Forelimb muscle (tissue), 1 donor: ENCODE measurements at regions not wholly inside any gene's neighbourhood (a gene's known extent, or its start where the extent isn't known, plus 50 kb on each side); places are given as distances from the start of the nearest gene placed in this dataset.

ENCODE experiments used
- DNase-seq: peaks from one replicate; pipeline ENCODE4 v3.0.0-alpha.2; 2013; ENCODE audit warnings: low read depth

- DNase-seq = no peak
Observed at GRCh38 chr2:199707593-199708185, 143.3 kb downstream of the FTCDNL1 start.

GRCh38 chr2:199705538-199705937 lies 145.5 kb downstream of the FTCDNL1 start:
- no peak for DNase-seq

- DNase-seq = no peak
Observed at GRCh38 chr2:199704358-199705238, 146.4 kb downstream of the FTCDNL1 start.

GRCh38 chr2:199703199-199703598 lies 147.8 kb downstream of the FTCDNL1 start:
- DNase-seq = no peak

GRCh38 chr2:199697469-199697868 lies 153.5 kb downstream of the FTCDNL1 start:
- no peak for DNase-seq

GRCh38 chr2:199696048-199696447 lies 154.9 kb downstream of the FTCDNL1 start:
- DNase-seq = no peak

- no peak for DNase-seq
Observed at GRCh38 chr2:199693861-199694260, 157.1 kb downstream of the FTCDNL1 start.

GRCh38 chr2:199692489-199692888 lies 158.5 kb downstream of the FTCDNL1 start:
- no peak for DNase-seq

- no peak for DNase-seq
Observed at GRCh38 chr2:199690225-199690624, 160.8 kb downstream of the FTCDNL1 start.

- DNase-seq = no peak
Observed at GRCh38 chr2:199685669-199686068, 165.3 kb downstream of the FTCDNL1 start.

GRCh38 chr2:199684832-199685231 lies 166.2 kb downstream of the FTCDNL1 start:
- DNase-seq = no peak

GRCh38 chr2:199684168-199684567 lies 166.8 kb downstream of the FTCDNL1 start:
- no peak for DNase-seq

- no peak for DNase-seq
Observed at GRCh38 chr2:199682001-199682400, 169.0 kb downstream of the FTCDNL1 start.

- no peak for DNase-seq
Observed at GRCh38 chr2:199680482-199680881, 170.5 kb downstream of the FTCDNL1 start.

GRCh38 chr2:199679883-199680282 lies 171.1 kb downstream of the FTCDNL1 start:
- DNase-seq = no peak

GRCh38 chr2:199677881-199678280 lies 173.1 kb downstream of the FTCDNL1 start:
- DNase-seq = no peak

GRCh38 chr2:199668645-199669044 lies 182.3 kb downstream of the FTCDNL1 start:
- DNase-seq = peak; percentile 71

GRCh38 chr2:199663157-199663556 lies 187.8 kb downstream of the FTCDNL1 start:
- DNase-seq = no peak

- no peak for DNase-seq
Observed at GRCh38 chr2:199662255-199662654, 188.7 kb downstream of the FTCDNL1 start.

- DNase-seq = no peak
Observed at GRCh38 chr2:199660167-199660566, 190.8 kb downstream of the FTCDNL1 start.

GRCh38 chr2:199659207-199659606 lies 191.8 kb downstream of the FTCDNL1 start:
- DNase-seq = no peak

GRCh38 chr2:199646439-199646838 lies 188.7 kb upstream of the SATB2 start:
- DNase-seq = no peak

GRCh38 chr2:199631129-199631528 lies 173.4 kb upstream of the SATB2 start:
- no peak for DNase-seq
